GM18867 (cell line): ENCODE measurements at regions not wholly inside any gene's neighbourhood (a gene's known extent, or its start where the extent isn't known, plus 50 kb on each side); places are given as distances from the start of the nearest gene placed in this dataset.
A peak's percentile ranks its signal among the peaks of the same experiment; 100 is the strongest.

Source experiments
- ATAC-seq: cut with Tn5 transposase; IDR thresholded peaks from one replicate; pipeline ENCODE4 v1.9.1; 2021; ENCODE audit warnings: mild to moderate bottlenecking, moderate library complexity; ENCODE audit not compliant: unreplicated experiment

GRCh38 chr12:125193376-125194152, 128.3 kb downstream of the AACS start:
- ATAC-seq = no peak

- ATAC-seq = no peak
These were observed 129.0 kb downstream of the AACS start for GRCh38 chr12:125194163-125194773.

- no peak for ATAC-seq
These were observed 129.8 kb downstream of the AACS start for GRCh38 chr12:125194987-125195386.

- no peak for ATAC-seq
These were observed 132.1 kb downstream of the AACS start for GRCh38 chr12:125197326-125197725.

GRCh38 chr12:125198652-125199051, 133.4 kb downstream of the AACS start:
- no peak for ATAC-seq

GRCh38 chr12:125201090-125201489, 135.9 kb downstream of the AACS start:
- no peak for ATAC-seq

GRCh38 chr12:125201940-125202339, 136.7 kb downstream of the AACS start:
- no peak for ATAC-seq

- ATAC-seq = no peak
These were observed 137.2 kb downstream of the AACS start for GRCh38 chr12:125202421-125202820.

GRCh38 chr12:125203145-125203765, 138.0 kb downstream of the AACS start:
- ATAC-seq = peak; percentile 77

GRCh38 chr12:125205386-125205785, 140.2 kb downstream of the AACS start:
- no peak for ATAC-seq

GRCh38 chr12:125206711-125207110, 141.5 kb downstream of the AACS start:
- no peak for ATAC-seq

GRCh38 chr12:125208334-125208733, 143.1 kb downstream of the AACS start:
- ATAC-seq = no peak

- no peak for ATAC-seq
These were observed 143.7 kb downstream of the AACS start for GRCh38 chr12:125208942-125209341.

- no peak for ATAC-seq
These were observed 145.0 kb downstream of the AACS start for GRCh38 chr12:125210104-125210755.

- no peak for ATAC-seq
These were observed 146.2 kb downstream of the AACS start for GRCh38 chr12:125211464-125211863.

- no peak for ATAC-seq
These were observed 149.1 kb downstream of the AACS start for GRCh38 chr12:125214289-125214688.

GRCh38 chr12:125216756-125217155, 151.5 kb downstream of the AACS start:
- ATAC-seq = no peak

GRCh38 chr12:125217308-125217707, 152.1 kb downstream of the AACS start:
- no peak for ATAC-seq

- no peak for ATAC-seq
These were observed 153.7 kb downstream of the AACS start for GRCh38 chr12:125218952-125219351.

- ATAC-seq = no peak
These were observed 155.4 kb downstream of the AACS start for GRCh38 chr12:125220404-125221273.

GRCh38 chr12:125221602-125222001, 156.4 kb downstream of the AACS start:
- ATAC-seq = no peak
